GM10266 (cell line): ENCODE measurements at regions not wholly inside any gene's neighbourhood (a gene's known extent, or its start where the extent isn't known, plus 50 kb on each side); places are given as distances from the start of the nearest gene placed in this dataset.
A peak's percentile ranks its signal among the peaks of the same experiment; 100 is the strongest.
"Not testable (repeated sequence)": the region's sequence is repeated elsewhere in the genome, so short reads cannot be mapped to it uniquely, and the experiment has no call there.

Source experiments
- DNase-seq: peaks from one replicate; pipeline ENCODE4 v3.0.0; 2012; ENCODE audit errors: extremely low spot score
- CTCF ChIP-seq: IDR thresholded peaks from 2 replicates; pipeline ENCODE4 v1.5.1; 2012; ENCODE audit warnings: mild to moderate bottlenecking, low read depth; ENCODE audit not compliant: control insufficient read depth, insufficient read depth; ENCODE audit errors: missing control alignments

- DNase-seq: no peak
- TF ChIP-seq CTCF: no peak
Observed at GRCh38 chr20:53652859-53653517, 59.3 kb upstream of the ZNF217 start.

GRCh38 chr20:53652090-53652858 is 58.6 kb upstream of the ZNF217 start:
- DNase-seq: peak; percentile 59
- no peak for TF ChIP-seq CTCF

DNA sequence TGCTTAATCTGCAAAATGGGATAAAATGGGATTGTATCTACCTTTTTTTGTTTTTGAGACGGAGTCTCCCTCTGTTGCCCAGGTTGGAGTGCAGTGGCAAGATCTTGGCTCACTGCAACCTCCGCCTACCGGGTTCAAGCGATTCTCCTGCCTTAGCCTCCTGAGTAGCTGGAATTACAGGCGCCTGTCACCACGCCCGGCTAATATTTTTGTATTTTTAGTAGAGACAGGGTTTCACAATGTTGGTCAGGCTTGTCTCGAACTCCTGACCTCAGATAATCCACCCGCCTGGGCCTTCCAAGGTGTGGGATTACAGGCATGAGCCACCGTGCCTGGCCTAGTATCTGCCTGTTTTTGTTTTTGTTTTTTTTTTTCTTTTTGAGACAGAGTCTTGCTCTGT is 55.9 kb upstream of the ZNF217 start:
- not testable (repeated sequence) for DNase-seq

- no peak for TF ChIP-seq CTCF
- no peak for DNase-seq
Observed at GRCh38 chr20:53647286-53647821, 53.7 kb upstream of the ZNF217 start.

GRCh38 chr20:53646550-53646949 is 52.9 kb upstream of the ZNF217 start:
- no peak for DNase-seq
- no peak for TF ChIP-seq CTCF

DNA sequence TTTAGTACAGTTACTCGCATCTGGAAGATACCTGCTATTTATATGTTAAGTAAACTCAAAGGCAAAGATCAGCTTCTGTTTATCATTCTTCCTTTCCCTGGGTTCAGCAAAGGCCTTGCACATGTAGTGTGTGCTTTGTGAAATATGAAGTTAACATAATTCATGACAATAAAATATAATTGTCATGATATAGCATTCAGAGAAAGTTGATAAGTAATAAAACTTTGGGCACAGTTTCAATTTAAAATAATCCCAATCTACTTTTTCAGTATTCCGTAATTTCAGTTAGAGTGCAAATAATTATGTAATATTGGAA is 51.9 kb upstream of the ZNF217 start:
- no peak for TF ChIP-seq CTCF

GRCh38 chr20:53644108-53644507 is 50.5 kb upstream of the ZNF217 start:
- DNase-seq: not testable (repeated sequence)

More for the DNA sequence above, 51.9 kb upstream of the ZNF217 start:
- DNase-seq: no peak
